ENCODE measurements at regions not wholly inside any gene's neighbourhood (a gene's known extent, or its start where the extent isn't known, plus 50 kb on each side); places are given as distances from the start of the nearest gene placed in this dataset.

GRCh38 chr5:2293906-2294305 lies 411.2 kb upstream of the IRX4 start:
- no peaks in the 10 kb centered on the region for H3K27me3 Mint-ChIP-seq
- H3K9me3 Mint-ChIP-seq: no peaks in the 10 kb centered on the region
- no peak for DNase-seq
- no peaks in the 10 kb centered on the region for H3K36me3 Mint-ChIP-seq
- no peak overlapping the region for H3K4me3 Mint-ChIP-seq
- H3K27ac Mint-ChIP-seq: no peak overlapping the region
- no peaks in the 10 kb centered on the region for H3K4me1 Mint-ChIP-seq

GRCh38 chr5:2291146-2291840 lies 408.6 kb upstream of the IRX4 start:
- Mint-ChIP-seq H3K27me3 (no peaks in the 10 kb centered on the region), H3K36me3 (no peaks in the 10 kb centered on the region)
- no peak for DNase-seq

GRCh38 chr5:2289380-2289779 lies 406.7 kb upstream of the IRX4 start:
- DNase-seq: no peak
- H3K4me1 Mint-ChIP-seq: no peaks in the 10 kb centered on the region
- H3K9me3 Mint-ChIP-seq: no peaks in the 10 kb centered on the region
- no peaks in the 10 kb centered on the region for H3K27me3 Mint-ChIP-seq
- no peaks in the 10 kb centered on the region for H3K36me3 Mint-ChIP-seq
- H3K27ac Mint-ChIP-seq: no peak overlapping the region
- H3K4me3 Mint-ChIP-seq: no peak overlapping the region

More at GRCh38 chr5:2291146-2291840, 408.6 kb upstream of the IRX4 start:
- Mint-ChIP-seq H3K9me3 (no peaks in the 10 kb centered on the region), H3K27ac (no peak overlapping the region), H3K4me3 (no peak overlapping the region), H3K4me1 (no peaks in the 10 kb centered on the region)

DNA sequence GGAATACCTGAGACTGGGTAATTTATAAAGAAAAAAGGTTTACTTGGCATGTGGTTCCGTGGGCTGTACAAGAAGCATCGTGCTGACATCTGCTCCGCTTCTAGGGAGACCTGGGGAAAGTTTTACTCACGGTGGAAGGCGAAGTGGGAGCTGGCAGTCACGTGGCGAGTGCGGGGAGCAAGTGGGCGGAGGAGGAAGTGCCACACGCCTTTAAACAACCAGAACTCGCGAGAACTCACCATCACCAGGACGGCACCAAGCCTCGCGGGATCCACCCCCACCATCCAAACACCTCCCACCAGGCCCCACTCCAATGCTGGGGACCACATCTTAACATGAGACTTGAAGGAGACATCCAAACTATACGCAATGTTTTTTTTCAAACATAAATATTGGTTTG lies 406.2 kb upstream of the IRX4 start:
- no peak for DNase-seq
- Mint-ChIP-seq H3K27me3 (no peaks in the 10 kb centered on the region), H3K4me3 (no peak overlapping the region), H3K9me3 (no peaks in the 10 kb centered on the region), H3K27ac (no peak overlapping the region), H3K4me1 (no peaks in the 10 kb centered on the region), H3K36me3 (no peaks in the 10 kb centered on the region)

DNA sequence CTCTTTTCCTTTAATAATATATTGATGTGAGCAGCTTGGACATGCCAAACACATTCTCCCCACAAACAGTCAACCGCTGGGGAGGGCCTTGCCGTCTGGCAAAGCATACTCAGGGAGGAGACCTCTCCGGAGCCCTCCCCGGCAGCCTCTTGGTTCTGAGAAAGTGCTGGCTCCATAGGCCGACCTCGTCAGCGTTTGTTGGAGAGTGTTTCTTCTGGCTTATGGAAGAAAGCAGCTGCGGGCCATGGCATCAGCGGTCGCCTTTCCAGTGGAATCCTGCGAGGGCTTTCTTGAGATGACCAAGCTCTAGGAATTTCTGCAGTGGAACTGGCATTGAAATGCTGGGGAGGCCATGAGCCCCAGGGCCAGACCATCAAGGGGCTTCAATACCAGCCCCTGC lies 405.7 kb upstream of the IRX4 start:
- no peak overlapping the region for H3K4me3 Mint-ChIP-seq
- H3K36me3 Mint-ChIP-seq: no peaks in the 10 kb centered on the region
- no peak overlapping the region for H3K27ac Mint-ChIP-seq
- no peaks in the 10 kb centered on the region for H3K9me3 Mint-ChIP-seq
- DNase-seq: no peak
- no peaks in the 10 kb centered on the region for H3K27me3 Mint-ChIP-seq
- H3K4me1 Mint-ChIP-seq: no peaks in the 10 kb centered on the region

- Mint-ChIP-seq H3K9me3 (no peaks in the 10 kb centered on the region), H3K4me3 (no peak overlapping the region), H3K27ac (no peak overlapping the region), H3K27me3 (no peaks in the 10 kb centered on the region), H3K36me3 (no peaks in the 10 kb centered on the region), H3K4me1 (no peaks in the 10 kb centered on the region)
- no peak for DNase-seq
Observed at GRCh38 chr5:2286250-2286649, 403.5 kb upstream of the IRX4 start.

DNA sequence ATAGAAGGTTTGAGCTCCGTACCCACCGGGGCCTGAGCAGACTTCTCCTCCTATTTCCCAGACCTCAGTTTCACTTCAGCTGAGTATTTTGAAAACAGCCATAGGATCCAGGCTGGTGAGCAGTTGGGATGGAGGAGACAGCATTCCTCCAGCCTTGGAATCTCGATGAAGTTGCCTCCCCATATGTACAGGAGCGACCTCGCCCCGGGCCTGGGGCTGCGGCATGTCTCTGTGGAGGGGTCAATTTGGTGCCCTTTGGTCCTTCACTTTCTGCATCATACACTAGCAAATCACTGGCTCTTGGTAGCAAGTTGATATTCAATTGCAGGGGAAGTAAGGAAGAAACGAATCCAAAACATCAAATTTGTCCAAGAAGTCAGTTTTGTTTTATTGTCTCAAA lies 402.0 kb upstream of the IRX4 start:
- H3K9me3 Mint-ChIP-seq: no peaks in the 10 kb centered on the region
- H3K27ac Mint-ChIP-seq: no peak overlapping the region
- no peaks in the 10 kb centered on the region for H3K4me1 Mint-ChIP-seq
- H3K4me3 Mint-ChIP-seq: no peak overlapping the region
- no peak for DNase-seq
- H3K27me3 Mint-ChIP-seq: no peaks in the 10 kb centered on the region
- no peaks in the 10 kb centered on the region for H3K36me3 Mint-ChIP-seq

DNA sequence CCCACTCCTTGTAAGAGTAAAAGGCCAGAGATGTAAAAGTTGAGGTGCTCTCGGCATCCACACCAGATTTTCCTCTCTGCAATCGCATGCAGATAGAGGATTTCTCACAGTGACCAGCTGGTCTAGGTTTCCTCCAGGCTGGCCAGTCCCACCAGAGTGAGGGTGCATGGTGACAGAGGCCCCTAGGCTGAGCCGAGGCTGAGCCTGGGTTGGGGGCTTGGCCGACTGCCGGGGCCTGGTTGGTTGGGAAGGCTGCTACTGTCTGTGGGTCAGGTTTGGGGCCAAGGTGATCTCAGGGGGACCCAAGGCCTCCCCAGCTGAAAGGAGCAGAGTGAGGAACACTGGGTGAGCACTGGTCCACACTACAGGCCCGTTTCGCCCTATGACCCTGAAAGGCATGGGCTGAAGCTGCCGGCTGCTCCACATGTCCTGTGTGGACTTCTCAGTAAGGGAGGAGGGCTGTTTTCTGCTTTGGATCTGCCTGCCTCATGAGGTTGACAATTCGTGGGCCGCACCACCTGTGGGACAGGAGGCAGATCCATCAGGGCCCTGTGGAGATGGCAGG lies 400.8 kb upstream of the IRX4 start:
- H3K27me3 Mint-ChIP-seq: no peaks in the 10 kb centered on the region
- H3K27ac Mint-ChIP-seq: no peak overlapping the region
- no peaks in the 10 kb centered on the region for H3K4me1 Mint-ChIP-seq
- H3K36me3 Mint-ChIP-seq: no peaks in the 10 kb centered on the region
- no peaks in the 10 kb centered on the region for H3K9me3 Mint-ChIP-seq
- no peak for DNase-seq
- H3K4me3 Mint-ChIP-seq: no peak overlapping the region

DNA sequence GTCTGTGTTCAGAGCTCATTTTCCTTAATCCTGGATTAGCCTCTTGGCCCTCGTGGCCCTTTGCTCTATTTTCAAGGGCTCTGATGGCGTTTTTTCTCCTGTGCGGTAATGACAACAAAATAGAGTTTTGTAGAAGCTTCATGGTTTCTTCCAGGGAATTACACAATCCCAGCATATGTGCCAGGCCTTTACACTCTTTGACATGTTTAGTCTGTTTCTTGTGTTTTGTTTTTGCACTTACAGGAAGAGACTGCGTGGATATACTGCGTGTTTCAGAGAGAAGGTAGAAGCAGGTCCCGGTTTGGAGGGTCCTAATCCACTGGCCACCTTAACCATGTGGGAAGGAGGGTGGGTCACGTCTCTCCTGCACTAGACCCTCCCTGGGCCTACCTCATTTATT lies 400.2 kb upstream of the IRX4 start:
- no peak overlapping the region for H3K4me3 Mint-ChIP-seq
- no peaks in the 10 kb centered on the region for H3K4me1 Mint-ChIP-seq
- no peaks in the 10 kb centered on the region for H3K36me3 Mint-ChIP-seq
- H3K27ac Mint-ChIP-seq: no peak overlapping the region
- DNase-seq: no peak
- peaks cover under 1% of the 10 kb centered on the region for H3K27me3 Mint-ChIP-seq
- no peaks in the 10 kb centered on the region for H3K9me3 Mint-ChIP-seq

GRCh38 chr5:2282034-2282690 lies 399.4 kb upstream of the IRX4 start:
- Mint-ChIP-seq H3K4me1 (no peaks in the 10 kb centered on the region), H3K4me3 (no peak overlapping the region), H3K27me3 (peaks cover 4% of the 10 kb centered on the region), H3K9me3 (no peaks in the 10 kb centered on the region), H3K36me3 (no peaks in the 10 kb centered on the region), H3K27ac (no peak overlapping the region)
- no peak for DNase-seq

- H3K9me3 Mint-ChIP-seq: no peaks in the 10 kb centered on the region
- no peaks in the 10 kb centered on the region for H3K36me3 Mint-ChIP-seq
Observed at GRCh38 chr5:2281446-2281845, 398.7 kb upstream of the IRX4 start.

GRCh38 chr5:2280318-2280717 lies 397.6 kb upstream of the IRX4 start:
- peaks cover 7% of the 10 kb centered on the region for H3K27me3 Mint-ChIP-seq
- no peaks in the 10 kb centered on the region for H3K36me3 Mint-ChIP-seq
- H3K9me3 Mint-ChIP-seq: no peaks in the 10 kb centered on the region
- DNase-seq: no peak
- H3K4me3 Mint-ChIP-seq: no peak overlapping the region
- H3K4me1 Mint-ChIP-seq: no peaks in the 10 kb centered on the region
- no peak overlapping the region for H3K27ac Mint-ChIP-seq

More at GRCh38 chr5:2281446-2281845, 398.7 kb upstream of the IRX4 start:
- Mint-ChIP-seq H3K27ac (no peak overlapping the region), H3K4me3 (no peak overlapping the region), H3K4me1 (no peaks in the 10 kb centered on the region), H3K27me3 (peaks cover 4% of the 10 kb centered on the region)
- no peak for DNase-seq

DNA sequence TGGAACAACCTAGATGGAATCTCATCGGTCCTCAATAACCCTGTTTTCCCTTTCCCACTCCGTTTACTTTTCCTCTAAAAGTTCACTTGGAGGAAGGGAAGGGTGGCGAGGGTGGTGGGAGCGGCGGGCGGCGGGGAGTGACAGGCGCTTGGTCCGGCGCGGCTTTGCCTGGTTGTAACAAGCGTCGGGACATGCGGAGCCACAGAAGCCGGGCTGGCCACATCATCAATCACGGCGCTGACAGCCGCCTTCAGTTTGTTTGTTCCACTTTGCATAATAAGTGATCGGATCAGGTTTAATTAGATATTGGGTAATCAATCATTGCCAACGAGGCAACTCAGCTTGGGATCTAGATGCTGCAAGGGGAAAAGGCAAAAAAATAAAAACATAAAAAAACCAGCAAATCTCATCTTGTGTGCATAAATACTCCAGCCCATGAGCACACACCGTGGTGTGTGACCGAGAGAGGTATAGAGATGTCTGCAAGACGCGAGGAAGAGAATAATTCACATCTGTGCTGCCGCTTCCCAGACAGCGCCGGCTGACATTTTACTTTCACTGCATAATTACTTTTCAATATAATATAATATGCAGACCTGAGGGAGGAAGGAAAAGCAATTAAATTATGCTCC lies 396.2 kb upstream of the IRX4 start:
- H3K36me3 Mint-ChIP-seq: no peaks in the 10 kb centered on the region
- no peak overlapping the region for H3K4me3 Mint-ChIP-seq
- no peak for DNase-seq
- no peaks in the 10 kb centered on the region for H3K9me3 Mint-ChIP-seq
- H3K27ac Mint-ChIP-seq: no peak overlapping the region
- peaks cover 7% of the 10 kb centered on the region for H3K27me3 Mint-ChIP-seq
- no peaks in the 10 kb centered on the region for H3K4me1 Mint-ChIP-seq

DNA sequence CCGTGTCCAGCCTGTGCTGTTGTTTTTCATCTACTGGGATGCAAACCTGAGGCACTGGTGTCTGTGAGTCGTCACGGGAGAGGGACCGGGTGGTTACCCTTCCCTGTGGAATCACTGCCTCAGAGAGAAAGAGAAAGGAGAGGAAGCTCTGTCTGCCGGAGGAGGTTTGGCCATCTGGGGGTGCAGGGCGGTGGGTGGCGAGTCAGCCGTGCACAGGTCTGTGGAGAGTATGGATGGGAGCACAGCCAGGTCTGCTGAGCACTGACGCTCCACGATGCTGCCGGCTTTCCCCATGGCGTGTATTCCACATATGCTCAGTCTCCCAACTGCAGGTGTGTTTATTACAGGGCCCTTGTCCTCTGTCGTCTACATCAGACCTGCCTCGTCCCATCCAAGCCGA lies 395.2 kb upstream of the IRX4 start:
- Mint-ChIP-seq H3K36me3 (no peaks in the 10 kb centered on the region), H3K4me3 (no peak overlapping the region), H3K4me1 (no peaks in the 10 kb centered on the region), H3K27me3 (peaks cover 7% of the 10 kb centered on the region), H3K9me3 (no peaks in the 10 kb centered on the region), H3K27ac (no peak overlapping the region)
- DNase-seq: no peak

GRCh38 chr5:2276101-2276500 lies 393.4 kb upstream of the IRX4 start:
- Mint-ChIP-seq H3K27ac (no peak overlapping the region), H3K9me3 (no peaks in the 10 kb centered on the region), H3K36me3 (no peaks in the 10 kb centered on the region), H3K4me1 (no peaks in the 10 kb centered on the region), H3K27me3 (peaks cover 7% of the 10 kb centered on the region), H3K4me3 (no peak overlapping the region)
- DNase-seq: no peak

Measured in activated naive CD8-positive, alpha-beta T cell treated with anti-CD3 and anti-CD28 coated beads for 36 hours (primary cell).